Lower leg skin (tissue), 3 donors: ENCODE measurements at regions not wholly inside any gene's neighbourhood (a gene's known extent, or its start where the extent isn't known, plus 50 kb on each side); places are given as distances from the start of the nearest gene placed in this dataset.

Experiments used
- POLR2A ChIP-seq, 2 donors: fragments of 450-650 bp; IDR thresholded peaks; one replicate each; pipeline ENCODE4 v1.6.1; 2016 to 2017; ENCODE audit warnings: antibody characterized with exemption in 2 of 2, mild to moderate bottlenecking in 1 of 2, moderate library complexity in 1 of 2
- TF ChIP-seq, protein P1 (sequence below), 3 donors: fragments of 450-650 bp; IDR thresholded peaks; one replicate each; pipeline ENCODE4 v1.5.1; 2016; ENCODE audit warnings: antibody characterized with exemption in 3 of 3, mild to moderate bottlenecking in 3 of 3, moderate library complexity in 2 of 3

DNA sequence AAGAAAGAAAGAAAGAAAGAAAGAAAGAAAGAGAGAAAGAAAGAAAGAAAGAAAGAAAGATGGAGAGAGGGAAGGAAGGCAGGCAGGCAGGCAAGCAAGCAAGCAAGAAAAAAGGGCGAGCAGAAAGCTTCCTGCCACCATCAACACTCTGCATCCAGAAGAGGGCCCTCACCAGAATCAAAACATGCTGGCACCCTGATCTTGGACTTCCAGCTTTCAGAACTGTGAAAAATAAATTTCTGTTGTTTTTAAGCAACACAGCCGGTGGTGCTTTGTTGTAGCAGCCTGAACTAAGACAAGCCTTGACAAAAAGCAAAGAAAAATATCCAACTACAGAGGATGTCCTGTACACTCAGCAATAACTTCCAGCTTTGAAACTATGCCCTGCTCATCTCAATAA, 401.7 kb downstream of the LRATD1 start:
- TF ChIP-seq, protein P1, sequence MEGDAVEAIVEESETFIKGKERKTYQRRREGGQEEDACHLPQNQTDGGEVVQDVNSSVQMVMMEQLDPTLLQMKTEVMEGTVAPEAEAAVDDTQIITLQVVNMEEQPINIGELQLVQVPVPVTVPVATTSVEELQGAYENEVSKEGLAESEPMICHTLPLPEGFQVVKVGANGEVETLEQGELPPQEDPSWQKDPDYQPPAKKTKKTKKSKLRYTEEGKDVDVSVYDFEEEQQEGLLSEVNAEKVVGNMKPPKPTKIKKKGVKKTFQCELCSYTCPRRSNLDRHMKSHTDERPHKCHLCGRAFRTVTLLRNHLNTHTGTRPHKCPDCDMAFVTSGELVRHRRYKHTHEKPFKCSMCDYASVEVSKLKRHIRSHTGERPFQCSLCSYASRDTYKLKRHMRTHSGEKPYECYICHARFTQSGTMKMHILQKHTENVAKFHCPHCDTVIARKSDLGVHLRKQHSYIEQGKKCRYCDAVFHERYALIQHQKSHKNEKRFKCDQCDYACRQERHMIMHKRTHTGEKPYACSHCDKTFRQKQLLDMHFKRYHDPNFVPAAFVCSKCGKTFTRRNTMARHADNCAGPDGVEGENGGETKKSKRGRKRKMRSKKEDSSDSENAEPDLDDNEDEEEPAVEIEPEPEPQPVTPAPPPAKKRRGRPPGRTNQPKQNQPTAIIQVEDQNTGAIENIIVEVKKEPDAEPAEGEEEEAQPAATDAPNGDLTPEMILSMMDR (IDR thresholded peaks at IDR 0.05): no peak
- no peak for TF ChIP-seq POLR2A (IDR thresholded peaks at IDR 0.05)
